Coronary artery (tissue), 2 donors: ENCODE measurements at regions not wholly inside any gene's neighbourhood (a gene's known extent, or its start where the extent isn't known, plus 50 kb on each side); places are given as distances from the start of the nearest gene placed in this dataset.

Experiments
- DNase-seq: peaks from one replicate; pipeline ENCODE4 v3.0.0-alpha.2; 2017; ENCODE audit warnings: low spot score
- H3K27ac ChIP-seq, 2 donors: fragments of 200-600 bp; sonication (generic); one replicate each; pipeline ENCODE4 v1.5.1; 2016 to 2019
- H3K4me3 ChIP-seq: fragments of 200-600 bp; sonication (generic); 2 replicates; pipeline ENCODE4 v1.5.1; 2016; ENCODE audit warnings: mild to moderate bottlenecking, moderate library complexity
- CTCF ChIP-seq: fragments of 200-600 bp; sonication (generic); IDR thresholded peaks from one replicate; pipeline ENCODE4 v1.5.1; 2019; ENCODE audit warnings: antibody characterized with exemption

DNA sequence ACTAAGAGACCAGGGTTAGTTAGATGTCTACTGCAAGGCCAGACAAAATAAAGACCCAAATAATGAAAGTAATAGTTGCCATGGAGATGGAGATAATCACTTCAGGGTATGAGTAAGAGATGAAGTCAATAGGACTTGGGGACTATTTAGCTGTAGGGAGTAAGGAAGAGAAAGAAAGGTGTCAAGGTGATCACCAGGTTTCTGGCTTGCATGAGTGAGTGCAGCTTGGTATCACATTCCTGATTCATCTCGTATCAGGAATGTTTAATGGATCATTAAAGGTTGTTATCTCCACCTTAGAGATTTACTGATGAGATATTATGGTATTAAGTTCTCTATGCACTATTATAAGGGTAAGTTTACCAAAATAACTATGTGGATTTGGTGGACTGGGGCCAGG lies 357.4 kb upstream of the ATP11B start:
- no peak overlapping the region for H3K4me3 ChIP-seq
- TF ChIP-seq CTCF = no peak
- no peak overlapping the region for H3K27ac ChIP-seq
- DNase-seq = no peak

DNA sequence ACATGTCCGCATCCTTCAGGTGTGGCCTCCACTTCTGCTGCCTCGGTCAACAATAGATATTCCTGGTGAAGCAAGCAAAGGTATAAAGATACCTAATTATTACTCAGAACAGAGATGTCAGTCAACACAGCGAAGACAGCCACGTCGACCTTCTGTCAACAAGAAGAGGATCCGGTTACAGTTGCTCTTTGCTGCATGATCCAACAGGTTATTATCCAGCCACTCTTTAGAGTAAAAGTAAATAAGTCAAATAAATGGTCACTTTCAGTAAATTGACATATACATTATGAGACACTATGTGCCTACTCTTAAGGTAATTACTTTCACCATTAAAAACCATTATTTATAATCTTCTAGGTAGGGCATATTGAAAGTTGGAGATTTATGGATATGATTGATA lies 356.8 kb upstream of the ATP11B start:
- no peak for DNase-seq
- Histone ChIP-seq H3K27ac (no peak overlapping the region), H3K4me3 (no peak overlapping the region)
- TF ChIP-seq CTCF = no peak

GRCh38 chr3:182438398-182438797 lies 354.9 kb upstream of the ATP11B start:
- Histone ChIP-seq H3K27ac (no peak overlapping the region), H3K4me3 (no peak overlapping the region)
- no peak for DNase-seq
- no peak for TF ChIP-seq CTCF

GRCh38 chr3:182440101-182440500 lies 353.2 kb upstream of the ATP11B start:
- no peak overlapping the region for H3K27ac ChIP-seq
- TF ChIP-seq CTCF = no peak
- H3K4me3 ChIP-seq = no peak overlapping the region
- DNase-seq = no peak

DNA sequence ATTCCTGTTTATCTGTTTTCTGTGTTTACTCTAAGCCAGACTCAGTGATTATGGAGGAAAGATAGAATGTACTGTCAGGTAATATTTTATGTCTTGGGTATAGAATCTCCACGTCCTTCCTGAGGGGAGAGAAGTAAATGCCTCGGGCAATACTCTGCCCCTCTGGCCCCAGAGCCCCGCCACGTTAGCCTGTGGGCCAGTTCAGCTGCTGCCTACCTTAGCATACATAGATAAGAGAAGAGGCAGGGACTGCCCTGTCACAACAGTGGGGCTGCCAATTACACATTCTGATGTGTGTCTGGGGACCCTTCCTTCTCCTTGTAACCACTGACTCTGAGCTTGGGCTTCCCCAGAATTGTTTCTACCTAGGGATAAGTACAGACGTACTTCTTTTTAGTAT lies 347.7 kb upstream of the ATP11B start:
- DNase-seq = no peak
- H3K27ac ChIP-seq = no peak overlapping the region
- H3K4me3 ChIP-seq = no peak overlapping the region
- TF ChIP-seq CTCF = no peak

DNA sequence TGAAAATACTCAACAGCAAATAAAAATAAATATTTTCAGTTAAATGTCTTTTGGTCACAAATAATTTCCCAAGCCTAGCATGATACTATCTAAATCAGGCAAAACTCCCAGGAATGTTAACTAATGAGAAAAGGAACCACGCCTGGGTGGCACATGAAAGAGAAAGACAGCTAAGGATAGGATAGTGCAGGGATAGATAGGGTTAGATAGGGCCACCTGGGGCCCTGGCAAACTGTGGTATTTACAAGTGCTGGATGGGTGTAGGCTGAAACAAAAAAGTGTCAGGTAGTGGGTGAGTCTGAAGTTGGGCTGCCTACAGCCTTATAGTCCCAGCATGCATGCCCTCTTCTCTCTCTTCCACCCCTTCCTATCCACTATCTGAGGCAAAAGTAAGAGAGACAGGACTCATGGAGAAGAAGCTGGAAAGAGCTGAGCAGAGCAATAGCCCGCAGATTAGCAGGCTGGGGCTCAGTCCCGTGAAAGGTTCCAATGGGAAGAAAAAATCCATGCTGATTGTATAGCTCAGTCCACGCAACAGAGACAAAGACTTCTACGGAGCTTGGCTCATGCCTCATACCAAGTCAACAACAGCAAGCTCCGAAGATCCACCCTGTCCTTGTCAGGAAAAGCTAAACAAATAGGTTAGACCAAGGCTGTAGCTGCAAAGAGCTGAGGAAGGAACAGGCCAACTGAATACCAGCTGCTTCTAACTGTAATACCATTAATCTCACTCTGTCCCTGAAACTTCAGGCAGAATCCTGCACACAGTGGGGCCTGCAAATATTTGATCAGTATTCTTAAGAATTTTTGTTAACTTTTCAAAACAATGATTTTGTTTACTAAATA lies 342.1 kb upstream of the ATP11B start:
- no peak for TF ChIP-seq CTCF
- DNase-seq = no peak
- Histone ChIP-seq H3K4me3 (no peak overlapping the region), H3K27ac (no peak overlapping the region)

DNA sequence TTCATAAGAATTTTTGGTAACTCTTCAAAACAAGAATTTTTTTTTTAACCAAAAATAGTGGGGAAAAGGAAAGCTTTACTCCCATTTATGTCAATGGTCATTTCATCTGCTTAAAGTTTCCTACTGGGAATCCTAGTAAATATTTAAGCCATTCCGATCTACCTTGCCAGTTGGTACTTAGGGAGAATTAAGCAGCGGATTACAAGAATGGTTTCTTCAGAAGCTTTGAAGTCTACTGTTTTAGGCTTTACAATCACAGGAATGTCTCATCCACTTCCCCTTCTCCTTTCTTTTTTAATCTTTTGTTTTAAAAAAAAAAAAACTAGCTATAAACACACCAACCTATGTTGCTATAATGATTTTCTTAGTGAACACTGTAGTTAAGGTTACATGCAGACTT lies 341.4 kb upstream of the ATP11B start:
- Histone ChIP-seq H3K27ac (no peak overlapping the region), H3K4me3 (no peak overlapping the region)
- no peak for TF ChIP-seq CTCF
- DNase-seq = no peak
